ENCODE measurements at regions not wholly inside any gene's neighbourhood (a gene's known extent, or its start where the extent isn't known, plus 50 kb on each side); places are given as distances from the start of the nearest gene placed in this dataset.

DNA sequence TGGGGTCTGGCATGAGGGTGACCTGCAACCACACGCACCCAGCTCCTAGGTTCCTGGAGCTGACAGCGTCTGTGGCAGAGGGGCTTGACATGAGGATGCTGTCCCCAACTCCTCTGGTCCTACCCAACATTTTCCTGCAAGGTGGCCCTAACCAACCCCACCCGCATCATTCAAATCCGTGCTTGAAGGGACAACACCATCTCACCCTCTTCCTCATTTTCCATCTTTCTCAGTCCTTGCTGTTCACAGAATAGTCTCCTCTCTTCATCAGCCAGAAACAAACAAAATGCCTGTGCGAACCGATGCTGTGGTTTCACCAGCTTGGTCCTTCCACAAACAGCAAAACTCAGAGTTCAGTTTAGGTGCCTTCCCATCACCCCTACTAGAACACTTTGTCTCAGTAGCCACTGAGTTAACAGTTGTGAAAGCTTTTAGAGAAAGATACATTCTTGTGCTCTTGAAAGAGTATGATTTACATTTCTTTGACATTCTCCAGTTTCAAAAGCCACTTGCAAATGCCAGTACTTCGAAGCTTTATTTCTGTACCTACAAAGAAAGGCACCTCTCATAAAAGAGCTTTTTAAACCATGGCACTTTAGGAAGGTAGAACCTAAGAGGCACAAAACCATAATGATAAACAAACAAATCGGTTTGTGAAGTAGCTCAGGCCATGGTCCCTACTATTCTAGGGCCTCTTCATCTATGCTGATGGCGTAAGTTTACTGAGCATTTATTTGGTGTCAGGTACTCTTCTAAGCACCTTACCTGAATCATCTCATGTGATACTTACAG, 360.1 kb downstream of the SHQ1 start:
- no peak for DNase-seq

DNA sequence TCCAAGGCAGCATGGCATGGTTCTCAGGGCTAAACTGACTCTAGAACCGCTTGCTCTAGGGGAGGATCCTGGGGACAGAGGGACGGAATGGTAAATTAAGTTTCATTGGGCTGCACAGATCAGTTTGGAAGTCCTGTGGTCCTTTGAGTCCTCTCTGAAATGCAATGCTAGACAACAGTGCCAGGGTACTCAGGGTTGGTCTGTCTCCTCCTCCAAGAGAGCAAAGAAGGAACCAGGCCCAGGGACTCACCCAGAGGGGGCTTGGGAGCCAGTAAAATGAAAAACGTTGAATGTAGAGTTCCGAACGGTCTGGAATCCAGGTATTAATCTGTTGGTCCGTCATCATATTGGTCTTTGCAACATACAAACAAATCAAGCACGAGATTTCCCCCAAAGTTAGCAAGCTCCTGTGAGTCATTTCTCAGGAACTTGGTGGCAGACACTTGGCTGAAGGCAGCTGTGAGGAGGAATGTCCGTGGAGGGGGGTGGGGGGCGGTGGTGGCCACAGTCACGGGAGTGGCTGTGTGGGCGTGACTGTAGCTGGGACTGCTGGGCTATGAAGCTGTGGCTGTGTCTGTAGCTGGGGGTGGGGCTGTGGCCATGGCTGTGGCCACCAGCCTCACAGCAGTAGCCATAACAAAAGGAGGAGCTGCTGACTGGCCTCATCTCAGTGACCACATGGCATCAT, 361.0 kb downstream of the SHQ1 start:
- DNase-seq: no peak

DNA sequence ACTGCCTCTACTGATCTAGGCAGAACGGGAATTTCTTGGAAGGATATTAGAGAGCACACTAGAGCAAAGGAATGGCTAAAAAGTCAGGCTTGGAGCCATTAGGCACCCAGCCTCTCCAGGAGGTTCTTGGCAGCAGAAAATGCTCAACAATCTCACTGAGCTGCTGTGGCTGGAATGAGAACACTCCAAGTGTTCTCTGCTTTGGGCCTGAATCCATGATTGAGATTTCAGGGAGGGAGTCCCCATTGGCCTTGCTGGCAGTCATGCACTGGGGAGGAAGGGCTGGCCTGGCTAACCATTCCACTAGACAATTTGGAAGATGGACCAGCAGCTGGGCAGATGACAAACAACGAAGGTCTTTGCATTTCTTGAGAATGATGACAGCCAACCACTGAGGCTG, 362.6 kb downstream of the SHQ1 start:
- DNase-seq: no peak

DNA sequence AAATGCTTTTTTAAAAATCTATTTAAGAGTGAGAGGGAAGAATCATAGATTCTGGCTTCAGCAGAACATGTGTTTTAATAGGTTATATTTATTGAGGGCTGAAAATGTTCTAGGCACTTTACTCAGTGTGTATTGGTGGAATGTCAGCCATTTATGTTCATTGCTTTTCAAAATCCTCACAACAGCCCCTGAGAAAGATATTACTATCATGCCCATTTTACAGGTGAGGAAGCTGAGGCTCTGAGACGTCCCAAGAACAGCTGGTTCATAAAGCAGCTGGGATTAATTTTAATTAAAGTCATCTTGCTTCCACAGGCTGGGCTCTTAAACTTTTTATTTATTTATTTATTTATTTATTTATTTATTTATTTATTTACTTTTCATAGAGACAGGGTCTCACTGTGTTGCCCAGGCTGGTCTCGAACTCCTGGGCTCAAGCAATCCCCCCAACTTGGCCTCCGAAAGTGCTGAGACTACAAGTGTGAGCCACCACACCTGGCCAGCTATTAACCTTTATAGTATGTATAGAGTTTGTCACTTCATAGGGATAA, 364.6 kb downstream of the SHQ1 start:
- DNase-seq: no peak

DNA sequence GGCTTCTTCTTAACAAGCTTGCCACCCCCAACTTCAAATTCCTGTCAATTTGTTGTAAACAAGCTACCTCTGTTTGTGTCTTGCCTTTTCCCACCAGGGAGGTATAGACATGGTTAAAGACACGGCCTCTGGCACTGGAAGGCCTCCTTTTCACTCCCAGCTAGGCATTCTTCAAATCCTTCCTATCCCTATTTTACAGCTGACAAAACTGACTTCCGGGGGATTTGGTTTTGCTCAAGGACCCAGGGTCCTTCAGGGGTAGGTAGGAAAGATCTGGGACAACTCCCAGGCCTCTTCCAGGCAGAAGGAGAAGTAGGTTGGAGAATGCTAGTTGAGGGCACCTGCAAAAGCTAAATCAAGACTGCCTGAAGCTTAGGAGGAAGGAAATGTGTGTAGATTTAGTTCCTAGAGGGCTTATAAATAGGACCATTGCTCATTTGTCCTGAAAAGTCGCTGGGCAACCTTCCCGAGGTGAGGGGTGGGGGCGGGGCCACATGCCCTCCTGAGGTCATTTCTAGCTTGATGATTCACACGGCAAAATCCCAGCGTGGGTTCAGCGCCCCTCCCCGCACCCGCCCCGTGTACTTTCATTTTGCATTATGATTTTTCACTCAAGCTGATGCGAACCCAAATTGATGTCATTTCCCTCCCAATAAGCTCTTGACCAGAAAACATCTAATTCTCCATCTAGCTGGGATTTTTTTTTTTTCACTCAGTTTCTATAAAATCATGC, 365.5 kb downstream of the SHQ1 start:
- no peak for DNase-seq

DNA sequence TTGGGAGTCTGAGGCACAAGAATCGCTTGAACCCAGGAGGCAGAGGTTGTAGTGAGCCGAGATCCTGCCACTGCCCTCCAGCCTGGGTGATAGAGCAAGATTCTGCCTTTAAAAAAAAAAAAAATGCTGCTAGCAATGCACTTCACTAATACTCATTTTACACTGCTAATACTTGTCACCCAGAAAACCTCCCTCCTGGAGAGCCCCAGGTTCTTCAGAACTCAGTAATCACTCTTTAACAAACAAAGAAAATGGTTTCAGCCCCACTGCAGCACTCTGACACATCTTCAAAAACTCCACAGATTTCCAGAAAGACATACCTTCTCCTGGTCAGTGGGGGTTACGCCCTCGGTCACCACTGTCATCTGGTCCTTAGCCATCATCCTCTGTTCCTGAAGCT, 366.7 kb downstream of the SHQ1 start:
- DNase-seq: no peak

DNA sequence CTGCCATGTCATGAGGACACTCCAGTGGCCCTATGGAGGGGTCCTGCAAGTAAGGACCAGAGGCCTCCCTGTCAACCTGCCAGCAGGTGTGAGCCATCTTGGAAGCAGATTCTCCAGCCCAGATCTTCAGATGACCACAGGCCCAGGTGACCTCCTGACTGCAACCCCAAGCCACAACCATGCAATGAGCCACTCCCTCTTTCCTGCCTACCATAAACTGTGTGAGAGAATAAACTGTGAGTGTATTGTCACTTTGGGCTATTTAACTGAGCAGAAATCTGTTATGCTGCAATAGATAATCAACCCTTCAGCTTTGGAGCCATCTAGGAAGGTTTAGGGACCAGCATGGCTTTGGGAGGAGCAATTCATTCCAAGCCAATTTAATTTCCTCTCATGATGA, 367.9 kb downstream of the SHQ1 start:
- no peak for DNase-seq

DNA sequence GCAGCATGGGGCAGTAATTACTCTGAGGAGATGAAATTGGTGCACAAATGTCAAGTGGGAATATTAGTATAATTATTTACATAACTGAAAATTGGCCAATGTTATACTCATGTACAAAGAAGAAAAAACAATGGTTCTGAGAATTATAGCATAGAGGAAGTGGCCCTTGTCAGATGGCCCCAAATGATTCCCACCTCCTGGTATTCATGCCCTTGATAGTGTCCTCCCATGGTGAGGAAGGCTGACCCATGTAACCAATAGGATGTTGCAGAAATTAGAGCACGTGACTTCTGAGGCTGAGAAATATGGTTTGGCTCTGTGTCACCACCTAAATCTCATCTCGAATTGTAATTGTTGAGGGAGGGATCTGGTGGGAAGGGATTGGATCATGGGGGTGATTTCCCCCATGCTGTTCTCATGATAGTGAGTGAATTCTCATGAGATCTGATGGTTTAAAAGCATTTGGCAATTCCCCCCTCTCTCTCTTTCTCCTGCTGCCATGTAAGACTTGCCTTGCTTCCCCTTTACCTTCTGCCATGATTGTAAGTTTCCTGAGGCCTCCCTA, 368.5 kb downstream of the SHQ1 start:
- no peak for DNase-seq

DNA sequence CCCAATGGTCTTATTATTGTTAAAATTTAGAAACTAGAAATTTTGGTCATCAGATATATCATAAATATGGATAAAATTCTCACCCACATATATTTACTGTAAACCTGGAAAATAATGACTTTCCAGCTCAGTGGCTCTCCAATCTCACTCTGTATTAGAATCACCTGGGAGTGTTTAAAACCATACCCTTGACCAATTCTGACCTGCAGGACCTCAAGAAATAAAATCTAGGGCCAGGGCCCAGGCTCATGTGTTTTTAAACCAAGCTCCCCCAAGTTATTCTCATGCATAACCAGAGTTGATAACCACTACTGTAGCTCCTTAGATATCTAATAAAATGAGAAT, 372.1 kb downstream of the SHQ1 start:
- no peak for DNase-seq

DNA sequence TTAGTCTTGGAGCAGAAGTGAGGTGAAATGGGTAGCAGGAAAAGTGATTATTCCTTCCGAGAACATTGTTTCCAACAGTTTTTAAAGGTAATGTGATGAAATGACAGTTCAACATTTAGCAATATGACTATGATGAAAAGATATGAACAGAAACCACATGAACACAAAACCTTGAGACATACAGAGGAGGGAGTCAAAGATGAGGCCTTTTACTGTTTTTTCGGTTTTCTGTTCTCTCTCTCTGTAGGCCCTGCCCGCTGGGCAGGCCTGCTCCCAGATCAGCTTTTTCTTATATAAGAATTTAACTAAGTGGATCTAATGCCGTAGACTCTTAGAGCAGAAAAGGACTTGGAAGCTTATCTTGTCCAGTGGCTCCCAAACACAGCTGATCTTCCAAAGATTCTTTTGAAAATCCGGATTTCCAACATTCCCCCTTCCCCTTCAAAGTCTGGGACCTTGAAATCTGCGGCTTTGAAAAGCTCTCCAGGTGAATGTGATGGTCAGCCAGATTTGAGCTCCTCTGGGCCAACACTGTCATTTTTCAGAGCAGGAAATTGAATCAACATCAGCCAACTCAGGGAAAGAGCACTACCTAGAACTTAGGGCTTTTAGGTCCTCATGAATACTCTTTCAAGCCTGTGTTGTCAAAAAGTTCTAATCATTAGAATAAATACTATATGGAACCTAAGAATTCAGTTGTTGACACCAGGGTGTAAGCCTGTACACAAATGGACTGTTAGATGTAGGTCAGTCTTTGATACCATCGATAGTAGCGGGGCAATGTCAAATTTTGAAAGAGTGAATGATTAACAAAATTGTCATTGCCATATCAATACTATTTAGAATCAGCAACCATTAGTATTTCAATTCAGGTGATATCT, 372.7 kb downstream of the SHQ1 start:
- DNase-seq: no peak

DNA sequence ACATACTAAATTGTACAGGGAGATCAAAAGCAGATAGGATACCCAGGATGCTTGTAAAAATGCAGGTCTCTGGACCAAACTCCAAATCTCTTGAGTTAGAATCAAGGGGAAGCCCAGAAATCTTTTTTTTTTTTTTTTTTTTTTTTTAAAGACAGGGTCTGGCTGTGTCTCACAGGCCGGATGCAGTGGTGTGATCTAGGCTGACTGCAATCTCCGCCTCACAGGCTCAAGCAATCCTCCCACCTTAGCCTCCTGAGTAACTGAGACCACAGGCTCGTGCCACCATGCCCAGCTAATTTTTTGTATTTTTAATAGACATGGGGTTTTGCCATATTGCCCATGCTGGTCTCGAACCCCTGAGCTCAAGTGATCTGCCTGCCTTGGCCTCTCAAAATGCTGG, 373.5 kb downstream of the SHQ1 start:
- no peak for DNase-seq

DNA sequence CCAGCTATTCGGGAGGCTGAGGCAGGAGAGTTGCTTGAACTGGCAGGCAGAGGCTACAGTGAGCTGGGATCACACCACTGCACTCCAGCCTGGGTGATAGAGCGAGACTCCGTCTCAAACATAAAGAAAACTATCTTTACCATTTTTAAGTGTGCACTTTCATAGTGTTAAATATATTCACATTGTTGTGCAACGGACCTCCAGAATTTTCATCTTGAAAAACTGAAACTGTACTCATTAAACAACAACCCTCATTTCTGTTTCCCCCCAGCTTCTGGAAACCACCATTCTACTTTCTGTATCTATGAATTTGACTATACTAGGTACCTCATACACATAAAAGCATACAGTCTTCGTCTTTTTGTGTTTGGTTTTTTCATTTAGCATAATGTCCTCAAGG, 375.1 kb downstream of the SHQ1 start:
- no peak for DNase-seq

DNA sequence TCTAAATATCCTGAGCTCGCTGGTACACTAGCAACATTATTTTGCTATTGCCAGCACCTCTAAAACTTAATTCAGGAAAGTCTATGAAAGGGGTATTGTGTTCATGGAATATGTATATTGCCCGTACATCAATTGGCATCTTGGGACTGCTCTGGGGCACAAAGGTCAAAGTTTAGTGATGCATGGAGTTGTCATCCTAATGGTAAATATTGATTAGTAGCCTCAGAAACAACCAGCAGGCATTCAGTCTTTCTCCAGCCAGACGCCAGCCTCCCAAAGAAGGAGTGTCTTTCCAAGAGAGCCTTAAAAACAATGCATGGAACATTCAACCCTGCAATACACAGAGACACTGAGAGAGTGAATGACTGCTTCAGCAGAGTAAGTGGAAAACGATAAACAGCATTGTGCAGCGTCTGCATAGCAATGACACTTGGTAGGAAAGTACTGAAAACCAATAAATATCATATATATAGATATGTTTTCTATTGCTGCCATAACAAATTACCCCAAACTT, 377.3 kb downstream of the SHQ1 start:
- no peak for DNase-seq

DNA sequence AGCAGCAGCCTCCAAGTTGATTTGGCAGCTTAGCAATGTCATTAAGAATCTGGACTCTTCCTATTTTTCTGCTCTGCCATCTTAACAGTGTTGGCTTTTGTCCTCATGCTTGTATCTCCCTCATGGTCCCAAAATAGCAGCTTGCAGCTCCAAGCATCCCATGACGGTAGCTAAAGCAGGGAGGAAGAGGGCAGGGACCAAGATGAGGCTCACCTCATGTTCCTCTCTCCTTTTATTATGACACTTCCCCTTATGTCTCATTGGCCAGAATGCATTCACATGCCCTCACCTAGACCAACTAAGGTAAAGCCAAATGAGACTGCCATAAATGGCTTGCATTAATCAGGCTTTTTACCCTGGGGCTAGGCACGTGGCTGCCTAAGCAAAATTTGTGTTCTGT, 382.4 kb downstream of the SHQ1 start:
- no peak for DNase-seq

DNA sequence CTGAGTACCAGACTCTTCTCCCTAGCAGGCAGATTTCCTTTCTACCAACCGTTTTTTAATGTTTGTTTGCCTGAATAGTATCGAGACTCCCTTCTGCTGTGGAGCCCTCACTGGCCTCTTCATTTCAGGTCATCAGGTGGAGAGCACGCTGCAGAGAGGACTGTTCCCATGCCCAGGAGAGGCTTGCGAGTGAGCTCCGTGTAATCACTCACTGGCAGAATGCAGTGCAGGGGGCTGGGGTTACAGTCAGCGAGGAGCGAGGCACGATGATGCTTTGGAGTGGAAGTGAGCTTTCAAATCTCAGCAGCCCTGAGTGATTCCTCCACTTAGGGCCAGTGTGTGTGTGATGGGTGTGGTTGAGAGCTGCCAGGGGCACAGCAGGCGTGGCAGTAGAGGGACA, 385.2 kb downstream of the SHQ1 start:
- no peak for DNase-seq

DNA sequence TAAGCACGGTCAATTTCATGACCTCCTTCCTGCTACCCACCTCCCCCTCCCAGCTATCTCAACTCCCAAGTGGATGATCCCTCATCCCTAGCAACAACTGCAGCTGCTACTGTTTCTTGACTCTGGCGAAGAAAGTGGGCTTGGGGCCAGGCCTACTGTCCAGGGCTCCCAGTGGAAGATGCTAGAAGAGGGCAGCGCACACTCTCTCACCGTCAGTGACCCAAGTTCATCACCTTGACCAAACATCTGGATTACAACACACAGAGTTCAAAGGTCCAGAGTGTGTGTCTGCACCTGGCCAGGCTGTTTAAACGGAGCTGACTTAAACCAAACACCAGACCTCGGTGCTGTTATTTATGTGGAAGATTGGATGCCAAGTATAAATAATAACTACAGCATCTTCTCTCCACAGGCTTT, 385.6 kb downstream of the SHQ1 start:
- no peak for DNase-seq

DNA sequence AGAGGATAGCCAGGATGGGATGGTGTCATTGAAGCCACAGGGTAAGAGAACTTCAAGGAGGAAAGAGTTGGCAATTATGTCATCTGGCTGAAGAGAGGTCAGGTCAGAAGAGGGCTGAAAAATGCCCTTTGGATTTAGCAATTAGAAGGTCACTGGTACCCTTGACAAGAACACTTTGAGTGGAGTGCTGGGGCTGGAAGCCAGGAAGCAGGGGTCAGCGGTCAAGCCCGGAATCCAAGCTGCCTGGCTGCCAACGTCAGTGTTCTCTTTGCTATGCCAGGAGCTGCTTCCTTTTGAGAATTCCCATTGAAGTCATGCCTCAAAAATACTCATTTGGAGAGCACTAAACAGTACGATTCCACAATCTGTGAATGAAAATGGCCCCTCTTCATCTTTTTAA, 386.5 kb downstream of the SHQ1 start:
- no peak for DNase-seq

DNA sequence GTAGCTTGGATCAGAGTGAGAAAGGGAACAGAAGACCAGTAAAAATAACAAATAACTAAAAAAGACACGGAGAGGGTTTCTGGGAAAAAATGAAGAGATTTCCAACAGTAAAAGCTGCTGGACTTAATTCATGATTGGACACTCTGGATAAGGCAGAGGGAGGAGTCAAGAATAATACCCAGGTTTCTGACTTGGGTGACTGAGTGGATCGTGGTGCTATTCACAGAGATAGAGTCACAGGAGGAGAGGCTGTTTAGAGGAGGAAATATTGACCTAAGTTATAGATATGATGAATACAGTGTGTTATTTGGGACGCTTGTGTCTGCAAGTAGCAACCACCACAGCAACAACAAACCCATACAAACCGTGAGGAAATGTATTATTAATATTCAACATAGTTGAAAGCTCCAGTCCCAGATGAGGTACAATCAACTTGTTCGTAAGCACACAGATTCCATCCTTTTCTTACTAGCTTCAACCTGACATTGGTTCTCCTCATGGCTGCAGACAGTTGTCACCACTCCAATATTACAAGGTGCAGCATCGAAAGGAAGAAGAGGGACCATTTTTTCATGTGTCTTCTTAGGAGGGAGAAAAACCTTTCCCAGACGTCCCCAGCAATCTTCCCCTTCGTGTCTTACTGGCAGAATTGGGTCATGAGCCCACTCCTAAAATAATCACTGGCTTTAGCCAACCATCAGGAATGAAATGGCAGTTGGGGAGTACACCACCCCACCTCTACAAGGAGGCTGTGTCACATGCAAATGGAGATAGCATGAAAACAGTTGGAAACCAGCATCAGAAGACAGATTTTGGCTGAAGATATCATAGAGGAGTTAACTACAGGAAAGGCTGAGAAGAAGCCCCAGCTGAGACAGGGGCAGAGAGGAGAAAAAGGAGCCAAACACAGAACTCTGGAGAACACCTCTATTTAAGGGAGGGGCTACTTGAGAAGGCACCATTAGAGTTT, 387.8 kb downstream of the SHQ1 start:
- DNase-seq: no peak

DNA sequence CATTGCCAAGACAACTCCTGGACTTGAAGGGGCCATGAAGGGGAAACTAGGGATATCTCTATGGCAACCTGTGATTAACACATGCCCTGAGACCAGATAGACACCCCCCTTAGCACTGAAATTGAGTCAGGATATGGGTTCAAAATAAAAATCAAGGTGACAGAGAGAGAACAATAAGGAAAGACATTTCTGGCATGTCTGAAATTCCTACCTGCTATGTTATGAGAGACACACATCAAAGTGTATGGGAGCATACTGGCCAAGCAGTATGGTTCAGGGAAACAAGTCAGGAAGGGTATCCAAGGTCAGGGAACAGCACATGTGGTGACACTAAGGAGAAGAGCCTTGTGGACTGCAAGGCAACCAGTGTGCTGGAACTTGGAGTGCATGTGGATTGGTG, 388.7 kb downstream of the SHQ1 start:
- no peak for DNase-seq

DNA sequence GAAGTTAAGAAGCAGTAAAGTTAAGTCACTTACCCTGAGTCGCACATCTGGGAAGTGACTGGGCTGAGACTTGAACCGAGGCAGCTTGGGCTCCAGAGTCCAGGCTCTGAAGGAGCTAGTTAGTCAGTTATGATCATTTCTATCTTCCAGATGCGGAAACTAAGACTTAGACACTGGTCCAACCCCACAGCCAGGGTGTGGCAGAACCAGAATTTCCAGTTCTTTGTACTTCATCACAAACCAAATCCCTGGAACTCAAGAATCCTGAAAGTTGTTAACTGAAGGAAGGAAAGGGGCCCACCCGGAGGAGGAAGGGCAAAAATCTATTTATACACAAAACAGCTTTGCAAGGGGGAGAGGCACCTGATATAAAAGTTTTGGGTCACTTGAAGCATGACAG, 389.9 kb downstream of the SHQ1 start:
- DNase-seq: no peak

DNA sequence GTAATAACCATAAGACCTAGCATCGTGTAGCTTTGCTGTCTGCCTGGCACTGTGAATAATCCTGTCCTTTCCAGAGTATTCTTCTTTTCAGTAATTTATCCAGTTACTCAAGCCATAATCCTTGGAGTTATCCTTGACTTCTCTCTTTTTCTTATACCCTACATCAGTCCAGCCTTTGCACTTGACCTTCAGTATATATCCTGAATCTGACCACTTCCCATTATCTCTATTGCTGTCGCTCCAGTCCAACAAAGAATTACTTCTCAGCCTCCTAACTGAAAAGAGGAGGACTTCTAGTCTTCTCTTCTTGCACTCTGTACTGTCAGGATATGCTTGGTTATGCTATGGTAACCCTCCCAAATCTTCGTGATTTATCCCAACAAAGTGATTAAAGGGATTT, 393.8 kb downstream of the SHQ1 start:
- DNase-seq: no peak
